ENCODE measurements at regions not wholly inside any gene's neighbourhood (a gene's known extent, or its start where the extent isn't known, plus 50 kb on each side); places are given as distances from the start of the nearest gene placed in this dataset.

DNA sequence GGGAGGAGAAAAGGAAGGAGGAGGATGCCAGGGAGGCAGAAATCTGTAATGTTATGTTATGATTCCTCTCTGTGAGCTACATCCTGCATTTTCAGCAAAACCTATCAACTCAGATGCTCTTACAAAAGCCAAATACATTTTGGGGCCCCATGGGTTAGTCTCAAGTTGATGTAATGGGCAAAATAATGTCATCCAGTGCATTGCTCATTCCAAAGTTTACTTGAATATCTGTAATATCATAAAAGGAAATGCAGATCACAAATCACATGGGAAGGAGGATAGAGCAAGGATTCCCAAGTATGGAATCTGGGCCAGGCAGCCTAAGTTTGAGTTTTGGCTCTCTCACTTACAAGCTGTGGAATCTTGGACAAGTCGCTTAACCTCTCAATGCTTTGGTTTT is 74.9 kb upstream of the SOD3 start:
- H3K9ac ChIP-seq, result no peak overlapping the region
- 5% methylated on average over 1 of the region's 1 CpG for WGBS (ENCODE audit: low lambda C conversion rate)
- ChIA-PET POLR2A (no interaction called here), CTCF (interaction anchor here (0.9 kb wide), 1 partner anchor 12 kb away, joined by 3 read pairs; no protein-coding TSS in a partner anchor)
- no peak overlapping the region for H3K4me3 ChIP-seq (ENCODE audit: low read depth in 2 of 2, low read length in 1 of 2)
- no peaks in the 10 kb centered on the region for H3K4me1 ChIP-seq (ENCODE audit: control insufficient read depth in 1 of 2, insufficient read depth in 2 of 2, low read depth in 1 of 2, low read length in 1 of 2)
- no peak overlapping the region for H2AFZ ChIP-seq (ENCODE audit: low read depth)
- TF ChIP-seq SMC3 (IDR thresholded peaks at IDR 0.05; ENCODE audit: low read depth, low read length) (no peak), TEAD4 (IDR thresholded peaks at IDR 0.05; ENCODE audit: borderline replicate concordance, insufficient read depth) (no peak), NRF1 (IDR thresholded peaks at IDR 0.05; ENCODE audit: low read depth, low read length) (no peak), SIN3A (IDR thresholded peaks at IDR 0.05; ENCODE audit: borderline replicate concordance, low read depth, low read length) (no peak), PBX3 (IDR thresholded peaks at IDR 0.05) (no peak), IRF3 (IDR thresholded peaks at IDR 0.05; ENCODE audit: low read depth, low read length) (no peak), MXI1 (IDR thresholded peaks at IDR 0.05; ENCODE audit: low read depth, low read length) (no peak)
- TF ChIP-seq, protein P1, sequence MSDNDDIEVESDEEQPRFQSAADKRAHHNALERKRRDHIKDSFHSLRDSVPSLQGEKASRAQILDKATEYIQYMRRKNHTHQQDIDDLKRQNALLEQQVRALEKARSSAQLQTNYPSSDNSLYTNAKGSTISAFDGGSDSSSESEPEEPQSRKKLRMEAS (IDR thresholded peaks at IDR 0.05; ENCODE audit: low read depth), result no peak
- H3K4me2 ChIP-seq, result no peak overlapping the region
- H3K9me2 ChIP-seq, result no peaks in the 10 kb centered on the region
- no peaks in the 10 kb centered on the region for H3K79me2 ChIP-seq (ENCODE audit: insufficient read depth)
- H3K9me3 ChIP-seq, result peaks cover 7% of the 10 kb centered on the region; the same call in 1 of the 2 replicates
- no peak overlapping the region for H3K27ac ChIP-seq (ENCODE audit: low read depth in 2 of 2, low read length in 1 of 2)
- no peaks in the 10 kb centered on the region for H4K20me1 ChIP-seq (ENCODE audit: insufficient read depth)
- H3K27me3 ChIP-seq (ENCODE audit: insufficient read depth), result no peaks in the 10 kb centered on the region
- H3F3A ChIP-seq (replicated peaks; ENCODE audit: insufficient read depth), result no peaks in the 10 kb centered on the region
- no peaks in the 10 kb centered on the region for H3K36me3 ChIP-seq (replicated peaks in 1 of 2; ENCODE audit: control insufficient read depth in 1 of 2, insufficient read depth in 2 of 2, low read length in 1 of 2)
- no peak for DNase-seq

DNA sequence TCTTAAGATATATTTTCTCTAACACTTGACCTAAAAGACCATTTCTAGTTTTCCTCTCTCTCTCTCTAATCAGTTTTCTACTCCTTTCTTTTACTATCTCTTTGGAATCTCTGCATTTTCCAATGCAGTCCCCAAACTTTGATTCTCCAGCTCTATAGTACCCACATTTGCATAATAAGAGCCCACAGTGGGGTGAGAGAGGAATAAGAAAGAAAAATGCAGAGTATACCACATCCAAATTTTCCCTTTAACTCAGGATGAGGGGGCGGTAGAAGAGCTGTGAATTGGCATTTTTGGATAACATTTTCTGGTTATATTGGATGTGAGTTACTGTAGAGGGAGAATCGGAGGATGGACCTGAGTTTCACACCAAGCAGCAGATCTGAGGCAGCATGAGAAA is 74.4 kb upstream of the SOD3 start:
- CTCF ChIA-PET, result interaction anchor here (0.9 kb wide), 1 partner anchor 12 kb away, joined by 3 read pairs; no protein-coding TSS in a partner anchor
- WGBS (ENCODE audit: low lambda C conversion rate), result 4% methylated on average over 2 of the region's 2 CpGs

More for the DNA sequence above, 74.4 kb upstream of the SOD3 start:
- Histone ChIP-seq H3F3A (replicated peaks; ENCODE audit: insufficient read depth) (no peaks in the 10 kb centered on the region), H3K27me3 (ENCODE audit: insufficient read depth) (no peaks in the 10 kb centered on the region), H3K4me3 (ENCODE audit: low read depth in 2 of 2, low read length in 1 of 2) (no peak overlapping the region), H3K4me1 (ENCODE audit: control insufficient read depth in 1 of 2, insufficient read depth in 2 of 2, low read depth in 1 of 2, low read length in 1 of 2) (no peaks in the 10 kb centered on the region), H3K4me2 (no peak overlapping the region), H3K36me3 (replicated peaks in 1 of 2; ENCODE audit: control insufficient read depth in 1 of 2, insufficient read depth in 2 of 2, low read length in 1 of 2) (no peaks in the 10 kb centered on the region), H2AFZ (ENCODE audit: low read depth) (no peak overlapping the region), H3K9me2 (no peaks in the 10 kb centered on the region), H3K9ac (no peak overlapping the region), H3K9me3 (peaks cover 4% of the 10 kb centered on the region; the same call in 1 of the 2 replicates), H3K79me2 (ENCODE audit: insufficient read depth) (no peaks in the 10 kb centered on the region), H4K20me1 (ENCODE audit: insufficient read depth) (no peaks in the 10 kb centered on the region), H3K27ac (ENCODE audit: low read depth in 2 of 2, low read length in 1 of 2) (no peak overlapping the region)
- no peak for DNase-seq
- POLR2A ChIA-PET, result no interaction called here
- TF ChIP-seq ELF1 (IDR thresholded peaks at IDR 0.05), result no peak
- no peak for TF ChIP-seq EZH2phosphoT487 (IDR thresholded peaks at IDR 0.05; ENCODE audit: borderline replicate concordance, low read depth)
- no peak for TF ChIP-seq NFIC (IDR thresholded peaks at IDR 0.05; ENCODE audit: borderline replicate concordance)
- no peak for TF ChIP-seq IRF3 (IDR thresholded peaks at IDR 0.05; ENCODE audit: low read depth, low read length)
- TF ChIP-seq RFX5 (IDR thresholded peaks at IDR 0.05; ENCODE audit: low read length), result no peak
- TF ChIP-seq, protein P2, sequence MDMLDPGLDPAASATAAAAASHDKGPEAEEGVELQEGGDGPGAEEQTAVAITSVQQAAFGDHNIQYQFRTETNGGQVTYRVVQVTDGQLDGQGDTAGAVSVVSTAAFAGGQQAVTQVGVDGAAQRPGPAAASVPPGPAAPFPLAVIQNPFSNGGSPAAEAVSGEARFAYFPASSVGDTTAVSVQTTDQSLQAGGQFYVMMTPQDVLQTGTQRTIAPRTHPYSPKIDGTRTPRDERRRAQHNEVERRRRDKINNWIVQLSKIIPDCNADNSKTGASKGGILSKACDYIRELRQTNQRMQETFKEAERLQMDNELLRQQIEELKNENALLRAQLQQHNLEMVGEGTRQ (IDR thresholded peaks at IDR 0.05; ENCODE audit: borderline replicate concordance, low read depth, low read length), result no peak
- no peak for TF ChIP-seq FOXJ3 (CRISPR knock-in tag; IDR thresholded peaks at IDR 0.05)
- no peak for TF ChIP-seq YY1 (IDR thresholded peaks at IDR 0.05; ENCODE audit: low read depth)
- no peak for TF ChIP-seq CTCF (IDR thresholded peaks at IDR 0.05)
- TF ChIP-seq POLR2AphosphoS5 (IDR thresholded peaks at IDR 0.05; ENCODE audit: low read depth, low read length), result no peak
- no peak for TF ChIP-seq NRF1 (IDR thresholded peaks at IDR 0.05; ENCODE audit: low read depth, low read length)
- TF ChIP-seq RCOR1 (IDR thresholded peaks at IDR 0.05; ENCODE audit: low read length), result no peak
- TF ChIP-seq MEF2A (IDR thresholded peaks at IDR 0.05; ENCODE audit: borderline replicate concordance, low read depth), result no peak
- no peak for TF ChIP-seq TEAD4 (IDR thresholded peaks at IDR 0.05; ENCODE audit: borderline replicate concordance, insufficient read depth)
- TF ChIP-seq EP300 (IDR thresholded peaks at IDR 0.05; ENCODE audit: borderline replicate concordance in 1 of 2, low read depth in 1 of 2, low read length in 1 of 2), result no peak

Data from SK-N-SH (cell line).